Upper lobe of left lung (tissue), 4 donors: ENCODE measurements at regions not wholly inside any gene's neighbourhood (a gene's known extent, or its start where the extent isn't known, plus 50 kb on each side); places are given as distances from the start of the nearest gene placed in this dataset.

Experiments used
- CTCF ChIP-seq, 6 experiments: fragments of 450-650 bp in 4 of 6; fragments of 200-600 bp in 2 of 6; sonication (generic) in 2 of 6; IDR thresholded peaks; one replicate each; pipeline ENCODE4 v1.5.1; 2016 to 2019; ENCODE audit warnings: antibody characterized with exemption in 6 of 6
- POLR2A ChIP-seq, 4 donors: fragments of 450-650 bp; IDR thresholded peaks; one replicate each; pipeline ENCODE4 v1.5.1; 2016 to 2017; ENCODE audit warnings: antibody characterized with exemption in 4 of 4, mild to moderate bottlenecking in 2 of 4
- POLR2AphosphoS5 ChIP-seq, 2 donors: sonication (generic); formaldehyde crosslinking; IDR thresholded peaks; one replicate each; pipeline ENCODE4 v1.5.1; 2017; ENCODE audit warnings: antibody characterized with exemption in 2 of 2

GRCh38 chr4:169815606-169816005, 57.9 kb upstream of the HPF1 start:
- TF ChIP-seq POLR2AphosphoS5 (IDR thresholded peaks at IDR 0.05) (no peak), POLR2A (IDR thresholded peaks at IDR 0.05) (no peak), CTCF (IDR thresholded peaks at IDR 0.05) (no peak)
